ENCODE measurements at regions not wholly inside any gene's neighbourhood (a gene's known extent, or its start where the extent isn't known, plus 50 kb on each side); places are given as distances from the start of the nearest gene placed in this dataset.

- TF ChIP-seq ZNF565 (CRISPR knock-in tag; conservative IDR thresholded peaks at IDR 0.05; ENCODE audit: low read depth) (no peak), ZC3H10 (CRISPR knock-in tag; IDR thresholded peaks at IDR 0.05) (no peak), TOX (CRISPR knock-in tag; IDR thresholded peaks at IDR 0.05; ENCODE audit: borderline replicate concordance) (no peak), TCF4 (CRISPR knock-in tag; IDR thresholded peaks at IDR 0.05; ENCODE audit: borderline replicate concordance) (no peak), ESRRG (CRISPR knock-in tag; IDR thresholded peaks at IDR 0.05) (no peak), BACH2 (CRISPR knock-in tag; IDR thresholded peaks at IDR 0.05; ENCODE audit: borderline replicate concordance) (no peak), ZFP3 (CRISPR knock-in tag; IDR thresholded peaks at IDR 0.05) (no peak), ISL1 (CRISPR knock-in tag; IDR thresholded peaks at IDR 0.05) (no peak), GLIS3 (CRISPR knock-in tag; IDR thresholded peaks at IDR 0.05) (no peak), OSR1 (CRISPR knock-in tag; IDR thresholded peaks at IDR 0.05) (no peak)
- TF ChIP-seq, protein P1, sequence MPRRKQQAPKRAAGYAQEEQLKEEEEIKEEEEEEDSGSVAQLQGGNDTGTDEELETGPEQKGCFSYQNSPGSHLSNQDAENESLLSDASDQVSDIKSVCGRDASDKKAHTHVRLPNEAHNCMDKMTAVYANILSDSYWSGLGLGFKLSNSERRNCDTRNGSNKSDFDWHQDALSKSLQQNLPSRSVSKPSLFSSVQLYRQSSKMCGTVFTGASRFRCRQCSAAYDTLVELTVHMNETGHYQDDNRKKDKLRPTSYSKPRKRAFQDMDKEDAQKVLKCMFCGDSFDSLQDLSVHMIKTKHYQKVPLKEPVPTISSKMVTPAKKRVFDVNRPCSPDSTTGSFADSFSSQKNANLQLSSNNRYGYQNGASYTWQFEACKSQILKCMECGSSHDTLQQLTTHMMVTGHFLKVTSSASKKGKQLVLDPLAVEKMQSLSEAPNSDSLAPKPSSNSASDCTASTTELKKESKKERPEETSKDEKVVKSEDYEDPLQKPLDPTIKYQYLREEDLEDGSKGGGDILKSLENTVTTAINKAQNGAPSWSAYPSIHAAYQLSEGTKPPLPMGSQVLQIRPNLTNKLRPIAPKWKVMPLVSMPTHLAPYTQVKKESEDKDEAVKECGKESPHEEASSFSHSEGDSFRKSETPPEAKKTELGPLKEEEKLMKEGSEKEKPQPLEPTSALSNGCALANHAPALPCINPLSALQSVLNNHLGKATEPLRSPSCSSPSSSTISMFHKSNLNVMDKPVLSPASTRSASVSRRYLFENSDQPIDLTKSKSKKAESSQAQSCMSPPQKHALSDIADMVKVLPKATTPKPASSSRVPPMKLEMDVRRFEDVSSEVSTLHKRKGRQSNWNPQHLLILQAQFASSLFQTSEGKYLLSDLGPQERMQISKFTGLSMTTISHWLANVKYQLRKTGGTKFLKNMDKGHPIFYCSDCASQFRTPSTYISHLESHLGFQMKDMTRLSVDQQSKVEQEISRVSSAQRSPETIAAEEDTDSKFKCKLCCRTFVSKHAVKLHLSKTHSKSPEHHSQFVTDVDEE (CRISPR knock-in tag; IDR thresholded peaks at IDR 0.05) = no peak
- TF ChIP-seq, protein P2, sequence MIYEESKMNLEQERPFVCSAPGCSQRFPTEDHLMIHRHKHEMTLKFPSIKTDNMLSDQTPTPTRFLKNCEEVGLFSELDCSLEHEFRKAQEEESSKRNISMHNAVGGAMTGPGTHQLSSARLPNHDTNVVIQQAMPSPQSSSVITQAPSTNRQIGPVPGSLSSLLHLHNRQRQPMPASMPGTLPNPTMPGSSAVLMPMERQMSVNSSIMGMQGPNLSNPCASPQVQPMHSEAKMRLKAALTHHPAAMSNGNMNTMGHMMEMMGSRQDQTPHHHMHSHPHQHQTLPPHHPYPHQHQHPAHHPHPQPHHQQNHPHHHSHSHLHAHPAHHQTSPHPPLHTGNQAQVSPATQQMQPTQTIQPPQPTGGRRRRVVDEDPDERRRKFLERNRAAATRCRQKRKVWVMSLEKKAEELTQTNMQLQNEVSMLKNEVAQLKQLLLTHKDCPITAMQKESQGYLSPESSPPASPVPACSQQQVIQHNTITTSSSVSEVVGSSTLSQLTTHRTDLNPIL (CRISPR knock-in tag; IDR thresholded peaks at IDR 0.05; ENCODE audit: low read depth) = no peak
- TF ChIP-seq, protein P3, sequence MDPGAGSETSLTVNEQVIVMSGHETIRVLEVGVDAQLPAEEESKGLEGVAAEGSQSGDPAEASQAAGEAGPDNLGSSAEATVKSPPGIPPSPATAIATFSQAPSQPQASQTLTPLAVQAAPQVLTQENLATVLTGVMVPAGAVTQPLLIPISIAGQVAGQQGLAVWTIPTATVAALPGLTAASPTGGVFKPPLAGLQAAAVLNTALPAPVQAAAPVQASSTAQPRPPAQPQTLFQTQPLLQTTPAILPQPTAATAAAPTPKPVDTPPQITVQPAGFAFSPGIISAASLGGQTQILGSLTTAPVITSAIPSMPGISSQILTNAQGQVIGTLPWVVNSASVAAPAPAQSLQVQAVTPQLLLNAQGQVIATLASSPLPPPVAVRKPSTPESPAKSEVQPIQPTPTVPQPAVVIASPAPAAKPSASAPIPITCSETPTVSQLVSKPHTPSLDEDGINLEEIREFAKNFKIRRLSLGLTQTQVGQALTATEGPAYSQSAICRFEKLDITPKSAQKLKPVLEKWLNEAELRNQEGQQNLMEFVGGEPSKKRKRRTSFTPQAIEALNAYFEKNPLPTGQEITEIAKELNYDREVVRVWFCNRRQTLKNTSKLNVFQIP (CRISPR knock-in tag; IDR thresholded peaks at IDR 0.05; ENCODE audit: borderline replicate concordance, low read depth) = no peak
- TF ChIP-seq, protein P4, sequence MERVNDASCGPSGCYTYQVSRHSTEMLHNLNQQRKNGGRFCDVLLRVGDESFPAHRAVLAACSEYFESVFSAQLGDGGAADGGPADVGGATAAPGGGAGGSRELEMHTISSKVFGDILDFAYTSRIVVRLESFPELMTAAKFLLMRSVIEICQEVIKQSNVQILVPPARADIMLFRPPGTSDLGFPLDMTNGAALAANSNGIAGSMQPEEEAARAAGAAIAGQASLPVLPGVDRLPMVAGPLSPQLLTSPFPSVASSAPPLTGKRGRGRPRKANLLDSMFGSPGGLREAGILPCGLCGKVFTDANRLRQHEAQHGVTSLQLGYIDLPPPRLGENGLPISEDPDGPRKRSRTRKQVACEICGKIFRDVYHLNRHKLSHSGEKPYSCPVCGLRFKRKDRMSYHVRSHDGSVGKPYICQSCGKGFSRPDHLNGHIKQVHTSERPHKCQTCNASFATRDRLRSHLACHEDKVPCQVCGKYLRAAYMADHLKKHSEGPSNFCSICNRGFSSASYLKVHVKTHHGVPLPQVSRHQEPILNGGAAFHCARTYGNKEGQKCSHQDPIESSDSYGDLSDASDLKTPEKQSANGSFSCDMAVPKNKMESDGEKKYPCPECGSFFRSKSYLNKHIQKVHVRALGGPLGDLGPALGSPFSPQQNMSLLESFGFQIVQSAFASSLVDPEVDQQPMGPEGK (CRISPR knock-in tag; IDR thresholded peaks at IDR 0.05; ENCODE audit: borderline replicate concordance) = no peak
- ATAC-seq = no peak
Measured at GRCh38 chr7:108629651-108630400, 60.2 kb downstream of the DNAJB9 start.

GRCh38 chr7:108634036-108634435 is 64.4 kb downstream of the DNAJB9 start:
- ATAC-seq = no peak
- TF ChIP-seq ZFP30 (CRISPR knock-in tag; IDR thresholded peaks at IDR 0.05) = no peak
- no peak for TF ChIP-seq PPARA (CRISPR knock-in tag; IDR thresholded peaks at IDR 0.05; ENCODE audit: borderline replicate concordance)
- TF ChIP-seq BACH2 (CRISPR knock-in tag; IDR thresholded peaks at IDR 0.05; ENCODE audit: borderline replicate concordance) = no peak
- no peak for TF ChIP-seq ZNF70 (CRISPR knock-in tag; IDR thresholded peaks at IDR 0.05)
- TF ChIP-seq, protein P4 (CRISPR knock-in tag; IDR thresholded peaks at IDR 0.05; ENCODE audit: borderline replicate concordance) = no peak
- no peak for TF ChIP-seq ISL1 (CRISPR knock-in tag; IDR thresholded peaks at IDR 0.05)
- TF ChIP-seq, protein P3 (CRISPR knock-in tag; IDR thresholded peaks at IDR 0.05; ENCODE audit: borderline replicate concordance, low read depth) = no peak
- TF ChIP-seq, protein P2 (CRISPR knock-in tag; IDR thresholded peaks at IDR 0.05; ENCODE audit: low read depth) = no peak
- TF ChIP-seq ZC3H10 (CRISPR knock-in tag; IDR thresholded peaks at IDR 0.05) = no peak
- TF ChIP-seq, protein P1 (CRISPR knock-in tag; IDR thresholded peaks at IDR 0.05) = no peak
- no peak for TF ChIP-seq ESRRG (CRISPR knock-in tag; IDR thresholded peaks at IDR 0.05)
- no peak for TF ChIP-seq CSRNP3 (CRISPR knock-in tag; IDR thresholded peaks at IDR 0.05)
- no peak for TF ChIP-seq ZNF565 (CRISPR knock-in tag; conservative IDR thresholded peaks at IDR 0.05; ENCODE audit: low read depth)
- TF ChIP-seq TOX (CRISPR knock-in tag; IDR thresholded peaks at IDR 0.05; ENCODE audit: borderline replicate concordance) = no peak
- TF ChIP-seq OSR1 (CRISPR knock-in tag; IDR thresholded peaks at IDR 0.05) = no peak
- TF ChIP-seq ZNF8 (CRISPR knock-in tag; IDR thresholded peaks at IDR 0.05) = no peak

Data from SK-N-SH treated with all-trans-retinoic acid at 6 μM for 48 hours (cell line).